HG02588 (cell line): ENCODE measurements at regions not wholly inside any gene's neighbourhood (a gene's known extent, or its start where the extent isn't known, plus 50 kb on each side); places are given as distances from the start of the nearest gene placed in this dataset.
A peak's percentile ranks its signal among the peaks of the same experiment; 100 is the strongest.
"Not testable (repeated sequence)": the region's sequence is repeated elsewhere in the genome, so short reads cannot be mapped to it uniquely, and the experiment has no call there.

Experiments used
- ATAC-seq: cut with Tn5 transposase; IDR thresholded peaks from one replicate; pipeline ENCODE4 v1.9.1; 2021; ENCODE audit warnings: mild to moderate bottlenecking, moderate library complexity; ENCODE audit not compliant: unreplicated experiment

- no peak for ATAC-seq
These were observed 125.4 kb upstream of the CDK13 start for GRCh38 chr7:39824456-39825200.

DNA sequence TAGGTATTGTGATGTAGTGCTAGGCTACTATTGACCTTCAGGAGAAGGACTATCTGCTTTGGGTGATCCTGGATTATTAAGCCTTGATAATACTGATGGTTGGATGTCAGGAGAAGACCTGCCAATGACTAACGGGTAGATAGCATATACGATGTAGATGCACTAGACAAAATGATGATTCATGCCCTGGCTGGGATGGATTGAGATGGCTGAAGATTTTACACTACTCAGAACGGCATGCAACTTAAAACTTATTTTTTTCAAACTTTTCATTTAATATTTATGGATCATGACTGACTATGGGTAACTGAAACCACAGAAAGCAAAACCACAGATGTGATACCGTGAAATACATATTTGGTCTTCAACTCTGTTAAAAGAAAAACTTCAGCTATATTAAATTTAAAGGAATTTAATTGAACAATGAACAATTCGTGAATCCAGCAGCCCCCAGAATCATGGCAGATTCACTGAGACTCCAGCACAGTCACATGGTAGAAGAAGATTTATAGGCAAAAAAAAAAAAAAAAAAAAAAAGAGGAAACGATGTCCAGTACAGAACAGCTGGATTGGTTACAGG is 124.6 kb upstream of the CDK13 start:
- no peak for ATAC-seq

DNA sequence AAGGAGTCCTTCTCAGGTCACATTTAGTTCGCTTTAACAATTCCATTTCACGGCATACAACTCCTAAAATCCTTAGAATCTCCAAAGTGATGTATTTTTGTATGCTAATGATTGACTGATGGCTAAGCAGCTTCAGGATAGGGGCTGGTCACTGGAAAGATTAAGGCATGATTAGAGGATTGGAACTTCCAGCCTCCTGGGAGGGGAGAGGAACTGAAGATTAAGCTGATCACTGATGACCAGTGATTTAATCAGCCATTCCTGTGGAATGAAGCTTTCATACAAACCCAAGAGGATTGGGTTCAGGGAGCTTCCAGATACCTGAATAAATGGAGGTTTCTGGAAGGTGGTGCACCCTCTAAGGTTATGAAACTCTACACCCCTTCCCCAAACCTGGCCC is 123.9 kb upstream of the CDK13 start:
- ATAC-seq, result no peak

DNA sequence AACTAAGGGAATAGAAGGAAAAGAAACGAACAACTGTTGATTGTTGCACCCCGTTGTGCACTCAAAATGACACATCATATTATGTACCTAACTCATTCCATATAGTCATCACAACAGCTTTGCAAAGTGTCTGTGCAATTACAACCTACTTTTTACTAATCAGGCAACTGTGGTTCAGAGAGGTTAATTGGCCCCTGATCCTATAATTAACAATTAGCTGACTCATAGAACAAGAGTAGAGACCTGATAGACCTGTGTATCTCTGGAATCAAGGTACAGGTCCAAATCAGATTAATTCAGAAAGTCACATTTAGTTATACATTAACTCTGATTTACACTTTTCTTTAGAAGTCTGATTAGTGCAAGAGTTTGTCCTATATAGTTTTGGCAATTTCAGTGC is 122.5 kb upstream of the CDK13 start:
- no peak for ATAC-seq

DNA sequence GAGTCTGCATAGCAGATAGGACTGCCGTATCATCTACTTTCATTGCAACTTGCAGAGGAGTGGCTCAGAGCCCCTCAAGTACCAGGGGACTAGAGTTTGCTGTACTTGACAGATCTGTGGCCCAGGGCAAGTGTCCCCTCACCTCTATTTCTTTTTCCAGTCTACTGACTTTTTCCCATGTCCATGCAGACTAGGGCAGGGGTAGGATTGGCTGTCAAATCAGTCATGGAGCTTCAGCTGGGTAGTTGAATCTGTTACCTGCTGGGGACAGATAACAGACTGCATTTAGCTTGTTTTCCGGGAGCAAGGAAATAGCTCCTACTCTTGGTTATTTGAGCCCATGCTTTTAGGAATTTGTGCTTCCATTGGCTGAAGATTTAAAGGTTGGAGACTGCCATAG is 121.0 kb upstream of the CDK13 start:
- no peak for ATAC-seq

GRCh38 chr7:39832519-39833085 is 117.5 kb upstream of the CDK13 start:
- ATAC-seq, result no peak

- ATAC-seq, result peak; percentile 45
These were observed 116.8 kb upstream of the CDK13 start for GRCh38 chr7:39833180-39833799.

DNA sequence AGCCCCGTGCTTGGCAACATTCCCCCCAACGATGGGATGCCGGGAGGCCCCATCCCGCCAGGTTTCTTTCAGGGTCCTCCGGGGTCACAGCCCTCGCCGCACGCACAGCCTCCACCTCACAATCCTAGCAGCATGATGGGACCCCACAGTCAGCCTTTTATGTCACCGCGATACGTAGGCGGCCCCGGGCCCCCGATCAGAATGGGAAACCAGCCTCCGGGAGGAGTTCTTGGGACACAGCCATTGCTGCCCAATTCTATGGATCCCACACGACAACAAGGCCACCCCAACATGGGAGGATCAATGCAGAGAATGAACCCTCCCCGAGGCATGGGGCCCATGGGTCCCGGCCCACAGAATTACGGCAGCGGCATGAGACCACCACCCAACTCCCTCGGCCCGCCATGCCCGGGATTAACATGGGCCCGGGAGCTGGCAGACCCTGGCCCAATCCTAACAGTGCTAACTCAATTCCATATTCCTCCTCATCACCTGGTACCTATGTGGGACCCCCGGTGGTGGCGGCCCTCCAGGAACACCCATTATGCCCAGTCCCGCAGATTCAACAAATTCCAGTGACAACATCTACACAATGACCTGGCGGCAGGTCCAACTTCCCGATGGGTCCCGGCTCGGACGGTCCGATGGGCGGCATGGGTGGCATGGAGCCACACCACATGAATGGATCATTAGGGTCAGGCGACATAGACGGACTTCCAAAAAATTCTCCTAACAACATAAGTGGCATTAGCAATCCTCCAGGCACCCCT is 116.0 kb upstream of the CDK13 start:
- not testable (repeated sequence) for ATAC-seq

GRCh38 chr7:39838326-39838725 is 111.7 kb upstream of the CDK13 start:
- ATAC-seq, result no peak

- ATAC-seq, result no peak
These were observed 105.0 kb upstream of the CDK13 start for GRCh38 chr7:39845006-39845405.

- ATAC-seq, result no peak
These were observed 102.8 kb upstream of the CDK13 start for GRCh38 chr7:39847227-39847626.

- no peak for ATAC-seq
These were observed 98.5 kb upstream of the CDK13 start for GRCh38 chr7:39851466-39852045.

DNA sequence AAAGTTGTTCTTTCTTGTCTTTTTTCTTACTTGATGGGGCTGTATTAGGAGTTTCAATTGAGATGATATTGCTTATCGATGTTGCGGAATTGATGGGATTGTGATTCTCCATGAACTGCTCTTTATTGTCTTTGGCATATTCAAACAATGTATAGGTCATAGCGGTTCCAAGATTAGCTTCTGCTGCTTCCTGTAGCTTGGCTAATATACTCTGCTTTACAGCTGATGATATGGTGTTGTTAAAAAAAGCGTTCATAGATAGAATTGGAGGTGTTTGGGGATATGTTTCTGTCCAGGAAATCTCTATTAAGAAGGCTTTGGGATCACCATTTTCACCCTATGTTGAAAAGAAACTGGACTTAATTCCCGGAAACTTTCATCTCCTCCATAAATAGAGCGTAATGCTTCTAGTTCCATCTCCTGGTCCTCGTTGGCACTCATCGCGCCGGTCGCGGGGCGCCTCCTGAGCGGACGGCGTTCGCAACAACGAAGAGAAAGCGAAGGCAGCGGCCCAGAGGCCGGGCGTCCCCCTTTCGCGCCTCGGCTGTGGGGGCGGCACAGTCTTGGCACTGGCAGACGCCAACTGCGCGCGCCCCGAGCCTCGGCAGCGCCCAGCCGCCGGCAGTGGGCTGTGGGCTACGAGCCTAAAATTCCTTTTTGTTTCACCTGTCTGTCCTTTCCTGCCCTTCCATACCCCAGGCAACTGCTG is 95.3 kb upstream of the CDK13 start:
- ATAC-seq, result peak; percentile 68

GRCh38 chr7:39855325-39855674 is 94.8 kb upstream of the CDK13 start:
- no peak for ATAC-seq

DNA sequence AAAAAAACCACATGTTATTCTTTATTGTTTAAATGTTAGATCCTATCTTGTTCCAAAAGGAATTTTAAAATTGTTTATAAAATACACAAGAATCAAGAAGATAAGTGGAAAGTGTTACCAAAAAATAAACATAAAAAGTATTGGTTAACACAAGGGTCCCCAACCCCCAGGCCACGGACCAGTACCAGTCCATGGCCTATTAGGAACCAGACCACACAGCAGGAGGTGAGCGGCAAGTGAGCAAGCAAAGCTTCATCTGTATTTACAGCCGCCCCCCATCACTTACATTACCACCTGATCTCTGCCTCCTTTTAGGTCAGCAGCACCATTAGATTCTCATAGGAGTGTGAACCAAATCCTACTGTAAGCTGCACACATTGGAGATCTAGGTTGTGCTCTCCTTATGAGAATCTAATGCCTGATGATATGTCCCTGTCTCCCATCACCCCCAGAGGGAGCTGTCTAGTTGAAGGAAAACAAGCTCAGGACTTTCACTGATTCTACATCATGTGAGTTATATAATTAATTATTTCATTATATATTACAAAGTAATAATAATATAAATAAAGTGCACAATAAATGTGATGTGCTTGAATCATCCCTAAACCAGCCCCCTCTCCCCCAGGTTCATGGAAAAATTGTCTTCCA is 86.3 kb upstream of the CDK13 start:
- ATAC-seq, result not testable (repeated sequence)

DNA sequence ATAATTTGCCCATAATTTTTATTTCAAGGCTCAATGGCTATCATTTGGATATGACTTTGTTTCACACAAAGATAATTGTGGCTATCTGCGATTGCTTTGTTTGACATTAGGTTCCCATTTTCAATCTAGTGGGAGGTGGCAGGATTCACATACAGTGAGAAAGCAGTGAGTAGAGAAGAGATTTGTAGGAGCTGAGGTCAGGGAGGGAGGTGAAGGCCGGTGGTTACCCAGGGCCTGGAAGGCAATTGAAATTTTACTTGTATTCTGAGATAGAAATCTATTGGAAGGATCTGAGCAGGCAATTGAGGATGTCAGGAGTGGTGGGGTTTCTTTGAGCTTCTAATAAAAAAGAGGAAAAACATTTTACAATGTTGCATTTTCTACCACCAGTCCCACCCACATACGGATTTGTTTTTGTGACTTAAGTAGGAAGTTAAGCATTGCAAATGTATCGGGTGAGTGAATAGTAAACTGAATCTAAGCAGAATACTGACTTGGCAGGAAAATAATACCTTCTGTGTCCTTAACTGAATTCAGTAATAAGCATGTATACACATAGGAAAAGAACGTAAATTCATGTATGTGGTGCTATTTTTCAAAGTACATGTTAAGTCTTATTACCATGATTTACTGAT is 80.1 kb upstream of the CDK13 start:
- ATAC-seq, result not testable (repeated sequence)

GRCh38 chr7:39871610-39872009 is 78.4 kb upstream of the CDK13 start:
- ATAC-seq, result not testable (repeated sequence)

DNA sequence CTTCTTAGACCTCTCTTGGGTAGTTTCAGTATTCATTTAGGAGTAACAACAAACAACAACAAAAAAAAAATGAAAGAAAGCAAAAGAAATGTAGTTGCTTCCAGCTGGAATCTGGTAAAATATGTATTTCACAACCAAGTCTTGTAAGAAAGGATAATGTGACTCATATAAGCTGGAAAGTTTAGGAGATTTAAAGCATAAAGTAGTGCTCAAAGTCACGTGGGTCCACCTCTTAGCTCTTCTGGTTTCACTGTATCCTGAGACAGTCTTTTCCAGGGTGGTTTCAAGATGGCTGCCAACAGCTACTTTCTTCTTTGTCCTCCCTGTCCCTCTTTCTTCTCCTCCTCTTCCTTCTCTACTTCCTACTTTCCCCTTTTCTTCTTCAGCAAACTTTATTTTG is 69.5 kb upstream of the CDK13 start:
- no peak for ATAC-seq

GRCh38 chr7:39882148-39882784 is 67.8 kb upstream of the CDK13 start:
- ATAC-seq, result no peak
